PC-3 (cell line): ENCODE measurements at regions not wholly inside any gene's neighbourhood (a gene's known extent, or its start where the extent isn't known, plus 50 kb on each side); places are given as distances from the start of the nearest gene placed in this dataset.

ENCODE experiments used
- EZH2 ChIP-seq: fragments of 300-600 bp; sonication (generic); IDR thresholded peaks from one replicate; pipeline ENCODE4 v1.6.1; 2017; ENCODE audit warnings: antibody characterized with exemption, mild to moderate bottlenecking, low read length; ENCODE audit not compliant: unreplicated experiment
- EZH2phosphoT487 ChIP-seq: fragments of 300-600 bp; sonication (generic); IDR thresholded peaks from 2 replicates; pipeline ENCODE4 v1.6.1; 2018; ENCODE audit warnings: mild to moderate bottlenecking, antibody characterized with exemption, low read length, borderline replicate concordance
- TF ChIP-seq, protein P1 (sequence below): fragments of 300-600 bp; sonication (generic); conservative IDR thresholded peaks from 2 replicates; pipeline ENCODE4 v1.5.1; 2017; ENCODE audit warnings: antibody characterized with exemption, low read depth, mild to moderate bottlenecking, low read length

DNA sequence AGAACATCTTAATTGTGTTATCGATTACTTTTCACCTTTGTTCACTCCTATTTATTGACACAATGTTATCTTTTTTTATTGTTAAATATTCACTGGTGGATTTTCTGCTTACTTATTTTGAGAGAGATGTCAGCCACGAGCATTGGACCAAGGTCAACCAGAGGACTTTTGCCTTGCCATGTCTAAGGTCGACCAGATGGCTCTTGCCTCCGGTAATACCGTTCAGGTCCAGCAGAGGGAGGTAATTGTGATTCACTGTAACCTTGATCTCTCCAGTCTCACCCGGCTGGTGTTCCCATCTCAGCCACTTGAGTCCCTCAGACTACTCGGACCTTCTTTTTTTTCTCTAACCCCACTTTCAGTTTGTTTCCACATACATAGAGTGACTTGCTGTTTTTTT is 1438.1 kb downstream of the UQCRFS1 start:
- TF ChIP-seq EZH2phosphoT487 (no peak), EZH2 (no peak)
- TF ChIP-seq, protein P1, sequence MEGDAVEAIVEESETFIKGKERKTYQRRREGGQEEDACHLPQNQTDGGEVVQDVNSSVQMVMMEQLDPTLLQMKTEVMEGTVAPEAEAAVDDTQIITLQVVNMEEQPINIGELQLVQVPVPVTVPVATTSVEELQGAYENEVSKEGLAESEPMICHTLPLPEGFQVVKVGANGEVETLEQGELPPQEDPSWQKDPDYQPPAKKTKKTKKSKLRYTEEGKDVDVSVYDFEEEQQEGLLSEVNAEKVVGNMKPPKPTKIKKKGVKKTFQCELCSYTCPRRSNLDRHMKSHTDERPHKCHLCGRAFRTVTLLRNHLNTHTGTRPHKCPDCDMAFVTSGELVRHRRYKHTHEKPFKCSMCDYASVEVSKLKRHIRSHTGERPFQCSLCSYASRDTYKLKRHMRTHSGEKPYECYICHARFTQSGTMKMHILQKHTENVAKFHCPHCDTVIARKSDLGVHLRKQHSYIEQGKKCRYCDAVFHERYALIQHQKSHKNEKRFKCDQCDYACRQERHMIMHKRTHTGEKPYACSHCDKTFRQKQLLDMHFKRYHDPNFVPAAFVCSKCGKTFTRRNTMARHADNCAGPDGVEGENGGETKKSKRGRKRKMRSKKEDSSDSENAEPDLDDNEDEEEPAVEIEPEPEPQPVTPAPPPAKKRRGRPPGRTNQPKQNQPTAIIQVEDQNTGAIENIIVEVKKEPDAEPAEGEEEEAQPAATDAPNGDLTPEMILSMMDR = 0 out of 2 replicates have a peak, but pooled peaks have one; percentile 27
